GM13976 (cell line): ENCODE measurements at regions not wholly inside any gene's neighbourhood (a gene's known extent, or its start where the extent isn't known, plus 50 kb on each side); places are given as distances from the start of the nearest gene placed in this dataset.

Source experiments
- DNase-seq: peaks from one replicate; pipeline ENCODE4 v3.0.0; 2012; ENCODE audit warnings: low spot score
- CTCF ChIP-seq: IDR thresholded peaks from 2 replicates; pipeline ENCODE4 v1.5.1; 2012; ENCODE audit warnings: borderline replicate concordance, mild to moderate bottlenecking; ENCODE audit not compliant: insufficient read depth; ENCODE audit errors: extremely low read depth, missing control alignments, control extremely low read depth
- in situ Hi-C: fragments of 300-500 bp; cut with MboI; formaldehyde crosslinking; loops from one replicate; pipeline ENCODE4 v1.12.0; 2022; ENCODE audit warnings: low sequenced_read_pairs, mixed read lengths, inconsistent platforms; ENCODE audit not compliant: unreplicated experiment

DNA sequence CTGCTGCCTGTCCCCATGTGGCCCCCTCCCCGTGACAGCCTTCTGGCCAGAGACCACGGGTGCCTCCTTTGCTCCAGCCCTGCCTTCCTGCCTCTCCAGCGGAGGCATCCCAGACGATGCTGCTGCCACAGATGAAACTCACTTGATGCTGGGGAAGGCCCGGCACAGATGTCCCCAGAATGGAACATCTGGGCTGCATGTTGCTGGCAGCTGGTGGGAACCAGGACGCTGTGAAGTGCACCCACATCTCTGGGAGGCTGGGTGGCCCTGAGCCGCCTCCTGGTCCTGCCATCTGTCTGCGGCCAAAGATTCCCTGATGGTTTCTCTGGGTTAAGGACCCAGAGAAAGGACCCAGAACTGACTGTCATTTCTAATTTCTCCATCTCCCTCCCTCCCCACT lies 51.9 kb upstream of the PTPRS start:
- in situ Hi-C loops = no loop called here
- TF ChIP-seq CTCF = no peak
- DNase-seq = no peak

DNA sequence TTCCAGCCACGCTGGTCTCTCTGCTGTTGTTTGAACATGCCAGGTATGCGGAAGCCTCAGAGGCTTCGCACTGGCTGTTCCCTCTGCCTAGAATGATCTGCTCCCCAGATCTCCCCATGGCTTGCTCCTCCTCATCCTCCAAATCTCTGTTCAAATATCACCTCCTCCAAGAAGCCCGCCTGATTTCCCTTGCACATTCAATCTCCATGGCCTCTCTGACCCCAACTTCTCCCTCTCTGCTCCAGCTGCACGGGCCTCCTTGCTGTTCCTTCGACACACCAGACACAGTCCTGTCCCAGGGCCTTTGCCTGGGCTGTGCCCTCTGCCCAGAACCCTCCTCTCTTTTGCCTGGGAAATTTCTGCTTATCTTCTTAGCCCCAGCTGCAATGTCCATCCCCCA lies 52.5 kb upstream of the PTPRS start:
- in situ Hi-C loops = no loop called here
- TF ChIP-seq CTCF = no peak
- no peak for DNase-seq

DNA sequence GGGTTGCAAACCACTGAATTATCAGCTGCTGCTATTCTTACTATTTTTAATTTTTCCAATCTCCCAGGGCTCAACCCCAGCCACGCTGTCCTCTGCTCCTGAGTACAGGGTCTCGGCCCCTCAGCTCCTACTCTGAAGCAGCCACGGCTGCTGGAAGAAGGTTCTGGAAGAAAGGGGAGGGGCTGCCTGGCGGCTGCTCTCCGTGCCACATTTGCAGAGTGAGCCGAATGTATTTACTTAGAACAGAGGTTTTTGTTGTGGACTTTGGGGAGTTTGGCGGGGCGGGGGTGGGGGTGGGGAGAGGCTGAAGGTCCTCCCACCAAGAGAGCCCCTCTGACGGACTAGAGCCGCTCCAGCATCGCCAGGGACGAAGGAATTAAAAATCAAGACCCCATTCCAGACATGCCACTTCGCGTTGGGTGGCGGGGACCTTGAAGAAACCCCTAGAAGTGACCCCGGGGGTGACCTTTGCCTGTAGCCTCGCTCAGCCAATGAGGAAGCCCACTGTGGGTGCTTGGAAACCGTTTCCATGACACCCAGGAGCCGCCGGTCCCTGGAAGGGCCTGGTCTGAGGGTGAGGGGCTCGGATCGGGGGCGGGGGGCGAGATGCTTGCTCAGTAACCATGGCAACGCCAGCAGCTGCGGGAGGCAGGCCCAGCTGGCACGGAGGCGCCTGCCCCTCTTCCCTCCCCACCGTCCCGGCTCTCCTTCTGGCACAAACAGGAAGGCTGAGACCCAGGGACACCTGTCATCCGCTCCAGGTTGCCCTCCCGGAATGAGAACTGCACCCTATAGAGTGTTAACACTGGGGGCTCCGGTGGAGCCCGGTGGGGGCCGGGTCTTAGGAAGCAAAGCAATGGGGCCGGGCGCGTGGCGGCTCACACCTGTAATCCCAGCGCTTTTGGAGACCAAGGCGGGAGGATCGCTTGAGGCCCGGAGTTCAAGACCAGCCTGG lies 54.2 kb upstream of the PTPRS start:
- in situ Hi-C loops = no loop called here
- DNase-seq = no peak
- no peak for TF ChIP-seq CTCF

- in situ Hi-C loops = no loop called here
- no peak for DNase-seq
- TF ChIP-seq CTCF = no peak
These were observed 54.9 kb upstream of the PTPRS start for GRCh38 chr19:5395556-5395955.

GRCh38 chr19:5396096-5396939 lies 55.7 kb upstream of the PTPRS start:
- TF ChIP-seq CTCF = no peak
- in situ Hi-C loops = no loop called here
- DNase-seq = no peak

DNA sequence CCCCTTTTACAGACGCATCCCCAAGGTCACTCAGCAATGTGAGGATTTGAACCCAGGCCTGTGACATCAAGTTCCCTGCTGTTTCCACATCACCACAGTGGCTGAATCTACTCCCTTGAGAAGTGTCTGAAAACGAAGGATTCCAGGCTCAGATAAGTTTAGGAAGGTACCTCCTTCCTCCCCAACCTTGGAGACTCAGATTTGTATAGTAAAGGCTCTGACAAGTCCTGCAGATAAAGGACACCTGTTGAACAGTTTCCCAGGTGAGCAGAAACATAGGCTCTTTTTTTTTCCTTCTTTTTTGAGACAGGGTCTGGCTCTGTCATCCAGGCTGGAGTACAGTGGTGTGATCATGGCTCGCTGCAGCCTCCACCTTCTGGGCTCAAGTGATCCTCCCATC lies 56.4 kb upstream of the PTPRS start:
- no peak for TF ChIP-seq CTCF
- no peak for DNase-seq
- in situ Hi-C loops = no loop called here
